Limb (tissue), 2 donors: ENCODE measurements at regions not wholly inside any gene's neighbourhood (a gene's known extent, or its start where the extent isn't known, plus 50 kb on each side); places are given as distances from the start of the nearest gene placed in this dataset.
"Not testable (repeated sequence)": the region's sequence is repeated elsewhere in the genome, so short reads cannot be mapped to it uniquely, and the experiment has no call there.

Experiments
- DNase-seq, 2 donors: peaks; one replicate each; pipeline ENCODE4 v3.0.0-alpha.2; 2016; ENCODE audit errors: extremely low spot score in 2 of 2

GRCh38 chr9:26789959-26790358 lies 102.6 kb downstream of the CAAP1 start:
- no peak for DNase-seq

GRCh38 chr9:26786564-26786963 lies 106.0 kb downstream of the CAAP1 start:
- no peak for DNase-seq

- no peak for DNase-seq
These were observed 109.7 kb downstream of the CAAP1 start for GRCh38 chr9:26782899-26783298.

GRCh38 chr9:26781906-26782305 lies 110.7 kb downstream of the CAAP1 start:
- no peak for DNase-seq

GRCh38 chr9:26780307-26780706 lies 112.3 kb downstream of the CAAP1 start:
- DNase-seq, result not testable (repeated sequence)

- DNase-seq, result no peak
These were observed 113.5 kb downstream of the CAAP1 start for GRCh38 chr9:26779062-26779461.

GRCh38 chr9:26775391-26775790 lies 117.2 kb downstream of the CAAP1 start:
- no peak for DNase-seq

GRCh38 chr9:26773056-26773455 lies 119.5 kb downstream of the CAAP1 start:
- no peak for DNase-seq

- no peak for DNase-seq
These were observed 121.8 kb downstream of the CAAP1 start for GRCh38 chr9:26770821-26771220.

GRCh38 chr9:26768145-26768544 lies 124.5 kb downstream of the CAAP1 start:
- DNase-seq, result no peak

- DNase-seq, result no peak
These were observed 131.9 kb downstream of the CAAP1 start for GRCh38 chr9:26760675-26761074.

- no peak for DNase-seq
These were observed 133.9 kb downstream of the CAAP1 start for GRCh38 chr9:26758655-26759054.

- no peak for DNase-seq
These were observed 135.7 kb downstream of the CAAP1 start for GRCh38 chr9:26756881-26757280.

GRCh38 chr9:26755476-26755875 lies 137.1 kb downstream of the CAAP1 start:
- no peak for DNase-seq

- DNase-seq, result no peak
These were observed 138.0 kb downstream of the CAAP1 start for GRCh38 chr9:26754509-26755164.

GRCh38 chr9:26753971-26754370 lies 138.6 kb downstream of the CAAP1 start:
- no peak for DNase-seq

GRCh38 chr9:26750162-26750561 lies 142.4 kb downstream of the CAAP1 start:
- no peak for DNase-seq

- no peak for DNase-seq
These were observed 144.0 kb downstream of the CAAP1 start for GRCh38 chr9:26748449-26749058.

- DNase-seq, result no peak
These were observed 145.0 kb downstream of the CAAP1 start for GRCh38 chr9:26747611-26748010.

GRCh38 chr9:26746357-26747072 lies 146.1 kb downstream of the CAAP1 start:
- DNase-seq, result no peak

GRCh38 chr9:26745111-26745510 lies 147.5 kb downstream of the CAAP1 start:
- DNase-seq, result no peak

GRCh38 chr9:26744191-26744965 lies 148.2 kb downstream of the CAAP1 start:
- DNase-seq, result peak in 1 of 2 donors; percentile 43
